DOHH2 (cell line): ENCODE measurements at regions not wholly inside any gene's neighbourhood (a gene's known extent, or its start where the extent isn't known, plus 50 kb on each side); places are given as distances from the start of the nearest gene placed in this dataset.
"Not testable (repeated sequence)": the region's sequence is repeated elsewhere in the genome, so short reads cannot be mapped to it uniquely, and the experiment has no call there.

ENCODE experiments used
- H3F3A ChIP-seq: fragments of 200-600 bp; sonication (generic), shearing (Covaris generic); 2 replicates; pipeline ENCODE4 v1.6.0; 2016; ENCODE audit warnings: antibody characterized with exemption, mild to moderate bottlenecking; ENCODE audit not compliant: control insufficient read depth, insufficient read depth
- H3K27ac ChIP-seq: fragments of 200-600 bp; sonication (generic); 2 replicates; pipeline ENCODE4 v1.5.1; 2014; ENCODE audit warnings: low read depth, mild to moderate bottlenecking, low read length, moderate library complexity
- H3K27me3 ChIP-seq: fragments of 200-600 bp; sonication (generic); 2 replicates; pipeline ENCODE4 v1.6.1; 2014; ENCODE audit warnings: mild to moderate bottlenecking, low read length, mixed read lengths; ENCODE audit not compliant: control insufficient read depth
- H3K36me3 ChIP-seq: fragments of 200-600 bp; sonication (generic); 2 replicates; pipeline ENCODE4 v1.6.1; 2014; ENCODE audit warnings: mild to moderate bottlenecking, low read length, moderate library complexity, mixed read lengths; ENCODE audit not compliant: control insufficient read depth
- H3K4me1 ChIP-seq: fragments of 200-600 bp; sonication (generic); 2 replicates; pipeline ENCODE4 v1.6.1; 2014; ENCODE audit warnings: mild to moderate bottlenecking, low read length, mixed read lengths; ENCODE audit not compliant: control insufficient read depth
- H3K4me2 ChIP-seq: fragments of 200-600 bp; sonication (generic); 2 replicates; pipeline ENCODE4 v1.6.0; 2014; ENCODE audit warnings: mild to moderate bottlenecking, low read length, moderate library complexity
- H3K4me3 ChIP-seq: fragments of 200-600 bp; sonication (generic); 2 replicates; pipeline ENCODE4 v1.5.1; 2014; ENCODE audit warnings: mild to moderate bottlenecking, low read length, mixed read lengths
- H3K79me2 ChIP-seq: fragments of 200-600 bp; sonication (generic); 2 replicates; pipeline ENCODE4 v1.6.1; 2014; ENCODE audit warnings: mild to moderate bottlenecking, low read length, mixed read lengths; ENCODE audit not compliant: control insufficient read depth
- H3K9me2 ChIP-seq: fragments of 200-600 bp; sonication (generic); replicated peaks from 2 replicates; pipeline ENCODE4 v1.6.1; 2014; ENCODE audit warnings: mild to moderate bottlenecking, low read length, mixed read lengths; ENCODE audit not compliant: control insufficient read depth
- H3K9me3 ChIP-seq: fragments of 200-600 bp; sonication (generic); 2 replicates; pipeline ENCODE4 v1.6.1; 2014; ENCODE audit warnings: antibody characterized with exemption, low read length, mixed read lengths; ENCODE audit not compliant: control insufficient read depth, insufficient read depth
- H4K20me1 ChIP-seq: fragments of 200-600 bp; sonication (generic); 2 replicates; pipeline ENCODE4 v1.6.0; 2014; ENCODE audit warnings: low read depth, mild to moderate bottlenecking, antibody characterized with exemption, low read length, moderate library complexity; ENCODE audit not compliant: control insufficient read depth, insufficient read depth
- CTCF ChIP-seq: fragments of 200-600 bp; sonication (generic); IDR thresholded peaks from one replicate; pipeline ENCODE4 v1.5.1; 2014; ENCODE audit warnings: antibody characterized with exemption, mild to moderate bottlenecking, low read depth, low read length; ENCODE audit not compliant: poor library complexity, severe bottlenecking
- EZH2phosphoT487 ChIP-seq: fragments of 200-600 bp; sonication (generic); IDR thresholded peaks from 2 replicates; pipeline ENCODE4 v1.6.1; 2017; ENCODE audit warnings: borderline replicate concordance, mild to moderate bottlenecking, antibody characterized with exemption, low read length, moderate library complexity, mixed read lengths

GRCh38 chr7:81393018-81393417 lies 376.8 kb downstream of the HGF start:
- Histone ChIP-seq H3F3A (no peaks in the 10 kb centered on the region), H3K4me2 (no peak overlapping the region), H3K79me2 (no peaks in the 10 kb centered on the region), H4K20me1 (no peaks in the 10 kb centered on the region), H3K4me1 (no peaks in the 10 kb centered on the region), H3K27ac (no peak overlapping the region), H3K27me3 (no peaks in the 10 kb centered on the region), H3K36me3 (no peaks in the 10 kb centered on the region), H3K9me3 (no peaks in the 10 kb centered on the region), H3K4me3 (no peak overlapping the region), H3K9me2 (no peaks in the 10 kb centered on the region)
- TF ChIP-seq EZH2phosphoT487 = no peak
- no peak for TF ChIP-seq CTCF

GRCh38 chr7:81385370-81385769 lies 384.5 kb downstream of the HGF start:
- Histone ChIP-seq H3K9me3 (no peaks in the 10 kb centered on the region), H3K4me3 (no peak overlapping the region), H3F3A (no peaks in the 10 kb centered on the region), H3K4me1 (no peaks in the 10 kb centered on the region), H3K27ac (no peak overlapping the region), H3K27me3 (no peaks in the 10 kb centered on the region), H3K9me2 (no peaks in the 10 kb centered on the region), H3K4me2 (no peak overlapping the region), H4K20me1 (no peaks in the 10 kb centered on the region), H3K79me2 (no peaks in the 10 kb centered on the region), H3K36me3 (no peaks in the 10 kb centered on the region)
- TF ChIP-seq EZH2phosphoT487 = no peak
- no peak for TF ChIP-seq CTCF

GRCh38 chr7:81383846-81384245 lies 386.0 kb downstream of the HGF start:
- Histone ChIP-seq H3K79me2 (no peaks in the 10 kb centered on the region), H3K9me2 (no peaks in the 10 kb centered on the region), H3K36me3 (no peaks in the 10 kb centered on the region), H3K9me3 (no peaks in the 10 kb centered on the region), H3K4me3 (no peak overlapping the region), H3K27me3 (no peaks in the 10 kb centered on the region), H3F3A (no peaks in the 10 kb centered on the region), H3K4me2 (no peak overlapping the region), H3K27ac (no peak overlapping the region), H4K20me1 (no peaks in the 10 kb centered on the region), H3K4me1 (no peaks in the 10 kb centered on the region)
- no peak for TF ChIP-seq CTCF
- TF ChIP-seq EZH2phosphoT487 = no peak

- not testable (repeated sequence) for H3K4me2 ChIP-seq, H3K79me2 ChIP-seq, H3K27me3 ChIP-seq, H3K9me2 ChIP-seq, H3K4me1 ChIP-seq, H4K20me1 ChIP-seq, H3K9me3 ChIP-seq, H3K36me3 ChIP-seq, H3K27ac ChIP-seq, H3K4me3 ChIP-seq, H3F3A ChIP-seq
These were observed 395.2 kb downstream of the HGF start for GRCh38 chr7:81374641-81375040.
